ENCODE measurements at regions not wholly inside any gene's neighbourhood (a gene's known extent, or its start where the extent isn't known, plus 50 kb on each side); places are given as distances from the start of the nearest gene placed in this dataset.

DNA sequence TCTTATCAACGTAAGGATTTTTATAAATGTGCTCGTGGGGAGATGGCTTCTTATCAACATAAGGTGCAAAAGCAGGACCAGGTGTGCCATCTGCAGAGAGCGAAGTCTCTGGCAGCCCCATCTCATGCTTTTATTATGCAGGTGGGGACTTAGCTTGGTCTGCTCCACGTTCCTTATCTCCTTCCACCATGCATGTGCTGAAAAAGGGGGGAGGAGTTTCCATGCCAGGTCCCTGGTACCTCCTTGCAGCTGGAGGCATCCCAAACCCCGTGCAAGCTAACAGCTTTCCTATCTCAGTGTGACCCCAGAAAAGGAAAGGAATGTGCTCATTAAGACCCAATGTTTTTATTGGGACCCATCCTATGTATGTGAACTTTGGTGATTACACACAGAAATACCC is 608.5 kb downstream of the TMEM121 start:
- no peak for TF ChIP-seq EZH2 (IDR thresholded peaks at IDR 0.05; ENCODE audit: insufficient read depth, low read length)
- TF ChIP-seq, protein P1, sequence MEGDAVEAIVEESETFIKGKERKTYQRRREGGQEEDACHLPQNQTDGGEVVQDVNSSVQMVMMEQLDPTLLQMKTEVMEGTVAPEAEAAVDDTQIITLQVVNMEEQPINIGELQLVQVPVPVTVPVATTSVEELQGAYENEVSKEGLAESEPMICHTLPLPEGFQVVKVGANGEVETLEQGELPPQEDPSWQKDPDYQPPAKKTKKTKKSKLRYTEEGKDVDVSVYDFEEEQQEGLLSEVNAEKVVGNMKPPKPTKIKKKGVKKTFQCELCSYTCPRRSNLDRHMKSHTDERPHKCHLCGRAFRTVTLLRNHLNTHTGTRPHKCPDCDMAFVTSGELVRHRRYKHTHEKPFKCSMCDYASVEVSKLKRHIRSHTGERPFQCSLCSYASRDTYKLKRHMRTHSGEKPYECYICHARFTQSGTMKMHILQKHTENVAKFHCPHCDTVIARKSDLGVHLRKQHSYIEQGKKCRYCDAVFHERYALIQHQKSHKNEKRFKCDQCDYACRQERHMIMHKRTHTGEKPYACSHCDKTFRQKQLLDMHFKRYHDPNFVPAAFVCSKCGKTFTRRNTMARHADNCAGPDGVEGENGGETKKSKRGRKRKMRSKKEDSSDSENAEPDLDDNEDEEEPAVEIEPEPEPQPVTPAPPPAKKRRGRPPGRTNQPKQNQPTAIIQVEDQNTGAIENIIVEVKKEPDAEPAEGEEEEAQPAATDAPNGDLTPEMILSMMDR (IDR thresholded peaks at IDR 0.05; ENCODE audit: insufficient read depth, low read depth, low read length): no peak
